Cardiac muscle cell (in vitro differentiated cells and primary cell): ENCODE measurements at regions not wholly inside any gene's neighbourhood (a gene's known extent, or its start where the extent isn't known, plus 50 kb on each side); places are given as distances from the start of the nearest gene placed in this dataset.
A peak's percentile ranks its signal among the peaks of the same experiment; 100 is the strongest.
"Not testable (repeated sequence)": the region's sequence is repeated elsewhere in the genome, so short reads cannot be mapped to it uniquely, and the experiment has no call there.

ENCODE experiments used
- DNase-seq, 2 donors: peaks; one replicate each; pipeline versions ENCODE4 v3.0.0 to v3.0.0-alpha.2; 2010 to 2017; ENCODE audit warnings: low read depth in 1 of 2, low spot score in 1 of 2
- H3K27ac ChIP-seq: fragments of 200-600 bp; sonication (generic); 2 replicates; pipeline ENCODE4 v1.5.1; 2016
- H3K27me3 ChIP-seq: fragments of 200-600 bp; sonication (generic); 2 replicates; pipeline ENCODE4 v1.6.0; 2016; ENCODE audit warnings: control low read depth
- H3K36me3 ChIP-seq: fragments of 200-600 bp; sonication (generic); 2 replicates; pipeline ENCODE4 v1.5.1; 2016; ENCODE audit warnings: control low read depth
- H3K4me1 ChIP-seq: fragments of 200-600 bp; sonication (generic); 2 replicates; pipeline ENCODE4 v1.8.1; 2017; ENCODE audit warnings: low read depth, mild to moderate bottlenecking, mixed run types
- H3K4me3 ChIP-seq: fragments of 200-600 bp; sonication (generic); 2 replicates; pipeline ENCODE4 v1.5.1; 2016; ENCODE audit warnings: mild to moderate bottlenecking
- H3K9me3 ChIP-seq: fragments of 200-600 bp; sonication (generic); 2 replicates; pipeline ENCODE4 v1.5.1; 2017; ENCODE audit warnings: low read depth, mild to moderate bottlenecking, control low read depth
- TF ChIP-seq, protein P1 (sequence below): IDR thresholded peaks from 2 replicates; pipeline ENCODE4 v1.5.1; 2012; ENCODE audit warnings: low read depth, mild to moderate bottlenecking, low read length

DNA sequence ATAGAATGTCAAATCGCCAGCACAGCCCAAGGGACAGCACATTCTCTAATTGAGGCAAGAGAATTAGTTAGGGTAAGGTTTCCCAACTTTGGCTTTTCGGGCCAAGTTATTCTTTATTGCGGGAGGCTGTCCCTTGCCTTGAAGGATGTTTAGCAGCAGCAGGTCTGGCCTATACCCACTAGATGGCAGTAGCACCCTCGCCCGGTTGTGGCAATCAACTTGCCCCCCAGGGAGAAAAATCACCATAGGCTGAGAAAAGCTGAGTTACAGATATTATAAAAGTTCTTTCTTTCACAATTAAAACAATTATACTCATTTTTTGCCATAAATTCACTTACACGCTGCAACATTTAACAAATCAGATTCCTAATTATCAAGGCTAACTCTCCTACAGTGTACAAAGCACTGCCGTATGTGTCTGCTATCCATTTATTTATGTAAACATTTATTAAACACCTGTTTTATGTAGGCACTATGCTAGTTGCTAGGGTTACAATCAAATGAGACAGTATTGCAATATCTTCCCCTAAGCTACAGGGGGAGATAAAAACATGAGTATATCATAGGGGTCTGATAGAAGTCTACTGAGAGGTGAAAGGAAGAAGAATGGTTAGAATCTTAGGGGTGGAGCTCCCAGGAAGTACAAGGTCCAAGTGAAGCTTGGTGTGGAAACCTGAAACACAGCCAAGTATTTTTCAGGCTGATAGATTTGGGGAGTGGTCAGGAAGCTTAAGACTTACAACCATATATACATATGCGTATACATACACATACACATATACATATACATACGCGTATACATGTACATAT is 452.3 kb downstream of the RAB38 start:
- DNase-seq, result peak; percentile 11 to 19
- Histone ChIP-seq H3K4me1 (no peaks in the 10 kb centered on the region), H3K4me3 (no peak overlapping the region)

DNA sequence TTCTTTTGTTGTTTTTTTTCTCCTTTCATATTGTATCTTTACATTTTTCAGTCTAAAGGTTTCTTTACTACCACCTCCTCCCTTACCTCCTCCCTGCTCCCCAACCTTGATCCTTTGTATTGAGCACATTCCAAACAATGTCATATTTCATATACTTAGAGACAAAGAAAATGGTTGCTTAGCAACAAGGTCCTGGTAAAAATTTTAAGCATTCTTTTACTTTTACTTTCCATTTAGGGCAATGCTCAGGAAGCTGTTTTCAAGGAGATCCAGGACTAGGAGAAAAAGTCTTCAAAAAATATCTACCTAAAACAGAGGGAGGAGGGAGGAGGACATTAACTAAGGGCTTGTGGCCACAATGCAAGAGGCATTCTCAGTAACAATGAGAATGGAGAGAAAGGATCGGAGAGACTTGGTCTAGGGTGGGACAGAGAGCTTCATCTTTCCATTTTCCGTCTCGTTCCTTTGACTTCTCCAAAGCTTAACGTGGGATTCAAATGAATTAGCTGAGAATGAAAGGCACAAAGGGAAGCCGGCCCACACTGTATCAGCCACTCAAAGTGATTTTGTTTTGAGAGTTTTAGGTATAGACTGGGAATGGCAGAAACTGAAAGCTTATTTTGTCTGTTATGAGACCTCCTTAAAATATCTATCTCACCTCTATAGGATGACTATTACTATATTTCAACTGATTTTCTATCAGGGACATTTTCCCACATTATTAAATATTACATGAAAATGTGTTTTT is 455.7 kb downstream of the RAB38 start:
- Histone ChIP-seq H3K27me3 (no peaks in the 10 kb centered on the region), H3K9me3 (no peaks in the 10 kb centered on the region), H3K4me1 (no peaks in the 10 kb centered on the region), H3K36me3 (no peaks in the 10 kb centered on the region), H3K27ac (no peak overlapping the region), H3K4me3 (no peak overlapping the region)
- TF ChIP-seq, protein P1, sequence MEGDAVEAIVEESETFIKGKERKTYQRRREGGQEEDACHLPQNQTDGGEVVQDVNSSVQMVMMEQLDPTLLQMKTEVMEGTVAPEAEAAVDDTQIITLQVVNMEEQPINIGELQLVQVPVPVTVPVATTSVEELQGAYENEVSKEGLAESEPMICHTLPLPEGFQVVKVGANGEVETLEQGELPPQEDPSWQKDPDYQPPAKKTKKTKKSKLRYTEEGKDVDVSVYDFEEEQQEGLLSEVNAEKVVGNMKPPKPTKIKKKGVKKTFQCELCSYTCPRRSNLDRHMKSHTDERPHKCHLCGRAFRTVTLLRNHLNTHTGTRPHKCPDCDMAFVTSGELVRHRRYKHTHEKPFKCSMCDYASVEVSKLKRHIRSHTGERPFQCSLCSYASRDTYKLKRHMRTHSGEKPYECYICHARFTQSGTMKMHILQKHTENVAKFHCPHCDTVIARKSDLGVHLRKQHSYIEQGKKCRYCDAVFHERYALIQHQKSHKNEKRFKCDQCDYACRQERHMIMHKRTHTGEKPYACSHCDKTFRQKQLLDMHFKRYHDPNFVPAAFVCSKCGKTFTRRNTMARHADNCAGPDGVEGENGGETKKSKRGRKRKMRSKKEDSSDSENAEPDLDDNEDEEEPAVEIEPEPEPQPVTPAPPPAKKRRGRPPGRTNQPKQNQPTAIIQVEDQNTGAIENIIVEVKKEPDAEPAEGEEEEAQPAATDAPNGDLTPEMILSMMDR, result no peak
- no peak for DNase-seq

More for the DNA sequence above, 452.3 kb downstream of the RAB38 start:
- H3K27ac ChIP-seq, result no peak overlapping the region
- no peaks in the 10 kb centered on the region for H3K27me3 ChIP-seq
- H3K36me3 ChIP-seq, result no peaks in the 10 kb centered on the region
- TF ChIP-seq, protein P1, result peak; percentile 61
- H3K9me3 ChIP-seq, result no peaks in the 10 kb centered on the region

DNA sequence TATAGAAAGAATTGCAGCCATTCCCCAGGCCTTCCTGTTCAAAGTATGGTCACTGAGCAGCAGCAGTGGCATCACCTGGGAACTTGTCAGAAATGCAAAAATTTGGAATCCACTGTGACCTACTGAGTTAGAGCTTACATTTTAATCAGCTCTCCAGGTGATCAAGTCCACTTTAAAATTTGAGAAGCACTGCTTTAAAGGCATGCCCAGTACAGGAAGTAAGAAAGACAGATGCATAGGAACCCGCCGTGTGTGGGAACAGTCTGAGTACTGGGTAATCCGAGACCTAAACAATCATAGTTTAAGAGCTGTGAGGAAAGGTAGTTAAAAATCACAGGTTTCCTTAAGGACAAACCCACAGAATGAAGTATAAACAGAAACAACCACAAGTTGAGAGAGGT is 462.4 kb downstream of the RAB38 start:
- DNase-seq, result no peak
- Histone ChIP-seq H3K4me3 (no peak overlapping the region), H3K27ac (no peak overlapping the region), H3K4me1 (no peaks in the 10 kb centered on the region), H3K9me3 (no peaks in the 10 kb centered on the region), H3K27me3 (no peaks in the 10 kb centered on the region), H3K36me3 (no peaks in the 10 kb centered on the region)
- TF ChIP-seq, protein P1, result no peak

DNA sequence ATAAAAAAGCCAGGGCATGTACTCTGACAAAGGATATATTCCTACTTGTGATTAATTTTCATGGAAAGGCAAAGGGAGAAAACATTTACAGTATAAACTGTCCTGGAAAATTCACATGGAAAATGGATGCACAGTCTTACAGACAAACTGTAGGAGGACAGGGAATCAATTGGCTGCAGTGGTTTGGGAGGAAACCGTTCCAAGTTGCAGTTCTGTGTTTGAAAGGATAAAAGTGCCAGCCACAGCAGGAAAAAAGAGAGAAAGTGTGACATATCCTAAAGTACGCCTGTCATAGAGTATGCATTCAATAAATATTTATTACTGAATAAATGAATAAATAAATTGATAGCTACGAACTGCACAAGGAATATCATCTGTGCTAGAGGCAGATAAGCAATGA is 462.9 kb downstream of the RAB38 start:
- H3K4me3 ChIP-seq, result no peak overlapping the region
- H3K27me3 ChIP-seq, result no peaks in the 10 kb centered on the region
- H3K9me3 ChIP-seq, result no peaks in the 10 kb centered on the region
- no peaks in the 10 kb centered on the region for H3K36me3 ChIP-seq
- no peak for DNase-seq
- TF ChIP-seq, protein P1, result no peak
- H3K4me1 ChIP-seq, result no peaks in the 10 kb centered on the region
- H3K27ac ChIP-seq, result no peak overlapping the region

DNA sequence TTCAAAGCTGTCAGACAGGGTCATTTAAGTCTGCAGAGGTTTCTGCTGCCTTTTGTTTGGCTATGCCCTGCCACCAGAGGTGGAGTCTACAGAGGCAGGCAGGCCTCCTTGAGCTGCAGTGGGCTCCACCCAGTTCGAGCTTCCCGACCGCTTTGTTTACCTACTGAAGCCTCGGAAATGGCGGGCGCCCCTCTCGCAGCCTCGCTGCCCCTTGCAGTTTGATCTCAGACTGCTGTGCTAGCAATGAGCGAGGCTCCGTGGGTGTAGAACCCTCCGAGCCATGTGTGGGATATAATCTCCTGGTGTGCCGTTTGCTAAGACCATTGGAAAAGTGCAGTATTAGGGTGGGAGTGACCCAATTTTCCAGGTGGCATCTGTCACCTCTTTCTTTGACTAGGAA is 471.7 kb downstream of the RAB38 start:
- not testable (repeated sequence) for H3K9me3 ChIP-seq, H3K27ac ChIP-seq, H3K27me3 ChIP-seq, DNase-seq, H3K4me3 ChIP-seq, H3K4me1 ChIP-seq, H3K36me3 ChIP-seq

DNA sequence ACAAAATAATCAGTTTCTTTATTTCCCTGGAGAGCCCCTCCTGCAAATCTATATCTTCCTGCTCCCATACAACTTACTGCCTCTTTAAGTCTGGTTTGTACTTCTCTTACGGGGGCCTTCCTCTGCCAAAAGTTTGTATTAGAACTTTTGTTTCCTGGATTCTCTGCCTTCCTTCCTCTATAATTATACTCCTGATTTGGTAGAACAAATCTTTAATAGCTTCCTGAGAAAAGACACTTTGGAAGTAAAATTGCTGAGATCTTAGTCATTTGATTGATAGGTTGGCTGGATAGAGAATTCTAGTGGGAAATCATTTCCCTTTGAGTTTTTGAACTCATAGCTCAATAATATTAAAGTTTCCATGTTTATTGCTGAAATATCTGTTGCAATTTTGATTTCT is 499.2 kb downstream of the RAB38 start:
- Histone ChIP-seq H3K27ac (no peak overlapping the region), H3K4me1 (no peaks in the 10 kb centered on the region), H3K9me3 (no peaks in the 10 kb centered on the region), H3K36me3 (no peaks in the 10 kb centered on the region), H3K4me3 (no peak overlapping the region), H3K27me3 (no peaks in the 10 kb centered on the region)
- TF ChIP-seq, protein P1, result no peak
- no peak for DNase-seq
